ENCODE measurements at regions not wholly inside any gene's neighbourhood (a gene's known extent, or its start where the extent isn't known, plus 50 kb on each side); places are given as distances from the start of the nearest gene placed in this dataset.

DNA sequence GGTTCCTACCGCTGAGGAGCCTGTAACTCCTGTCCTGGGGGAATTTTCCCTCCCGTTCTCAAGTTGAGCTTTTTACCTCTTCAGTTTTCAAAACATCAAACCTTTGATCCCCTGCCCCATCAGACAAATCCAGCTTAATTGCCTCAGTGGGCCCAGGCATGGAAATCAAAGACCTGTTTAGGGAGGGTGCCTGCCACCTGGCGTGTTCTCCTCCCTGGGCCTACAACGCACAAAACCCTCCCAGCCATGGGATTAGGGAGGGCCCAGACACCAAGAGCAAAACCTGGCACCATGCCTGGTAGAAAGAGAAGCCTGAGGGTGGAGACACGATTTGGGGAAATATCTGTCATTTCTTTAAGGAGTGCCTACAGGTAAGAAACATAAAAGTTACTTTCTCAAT, 672.9 kb downstream of the BCL11B start:
- TF ChIP-seq, protein P1, sequence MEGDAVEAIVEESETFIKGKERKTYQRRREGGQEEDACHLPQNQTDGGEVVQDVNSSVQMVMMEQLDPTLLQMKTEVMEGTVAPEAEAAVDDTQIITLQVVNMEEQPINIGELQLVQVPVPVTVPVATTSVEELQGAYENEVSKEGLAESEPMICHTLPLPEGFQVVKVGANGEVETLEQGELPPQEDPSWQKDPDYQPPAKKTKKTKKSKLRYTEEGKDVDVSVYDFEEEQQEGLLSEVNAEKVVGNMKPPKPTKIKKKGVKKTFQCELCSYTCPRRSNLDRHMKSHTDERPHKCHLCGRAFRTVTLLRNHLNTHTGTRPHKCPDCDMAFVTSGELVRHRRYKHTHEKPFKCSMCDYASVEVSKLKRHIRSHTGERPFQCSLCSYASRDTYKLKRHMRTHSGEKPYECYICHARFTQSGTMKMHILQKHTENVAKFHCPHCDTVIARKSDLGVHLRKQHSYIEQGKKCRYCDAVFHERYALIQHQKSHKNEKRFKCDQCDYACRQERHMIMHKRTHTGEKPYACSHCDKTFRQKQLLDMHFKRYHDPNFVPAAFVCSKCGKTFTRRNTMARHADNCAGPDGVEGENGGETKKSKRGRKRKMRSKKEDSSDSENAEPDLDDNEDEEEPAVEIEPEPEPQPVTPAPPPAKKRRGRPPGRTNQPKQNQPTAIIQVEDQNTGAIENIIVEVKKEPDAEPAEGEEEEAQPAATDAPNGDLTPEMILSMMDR (IDR thresholded peaks at IDR 0.05; ENCODE audit: insufficient read depth, low read depth, low read length): no peak
- TF ChIP-seq EZH2 (IDR thresholded peaks at IDR 0.05; ENCODE audit: insufficient read depth, low read length): no peak

Data from astrocyte (in vitro differentiated cells and primary cell).